PC-9 (cell line): ENCODE measurements at regions not wholly inside any gene's neighbourhood (a gene's known extent, or its start where the extent isn't known, plus 50 kb on each side); places are given as distances from the start of the nearest gene placed in this dataset.
"Not testable (repeated sequence)": the region's sequence is repeated elsewhere in the genome, so short reads cannot be mapped to it uniquely, and the experiment has no call there.

Source experiments
- BruUV-seq: library from RNA; stranded (reverse); fragments of 400-500 nt; replicated peaks from 2 replicates; lab custom pipeline; 2021; lab: Mats Ljungman, UMichigan
- CTCF ChIA-PET: fragments of 300-600 bp; sonication (Branson Sonifier 250); formaldehyde crosslinking; loops from one replicate; lab custom pipeline; 2022; ENCODE audit warnings: antibody characterized with exemption; lab: Charles Lee
- POLR2A ChIA-PET: fragments of 300-600 bp; sonication (Branson Sonifier 250); formaldehyde crosslinking; loops from one replicate; lab custom pipeline; 2022; ENCODE audit warnings: antibody characterized with exemption; ENCODE audit not compliant: unreplicated experiment; lab: Charles Lee
- DNase-seq, 2 experiments: peaks; one replicate each; pipeline versions ENCODE4 v3.0.0 to v3.0.0-alpha.2; 2015 to 2022; ENCODE audit warnings: mixed read lengths in 1 of 2
- H2AFZ ChIP-seq: fragments of 200-600 bp; sonication (generic); 2 replicates; pipeline ENCODE4 v1.8.1; 2017; ENCODE audit warnings: antibody characterized with exemption
- H3F3A ChIP-seq: fragments of 200-600 bp; sonication (generic); 2 replicates; pipeline ENCODE4 v1.8.1; 2017; ENCODE audit warnings: antibody characterized with exemption, mild to moderate bottlenecking, low read depth; ENCODE audit not compliant: insufficient read depth
- H3K27ac ChIP-seq: fragments of 200-600 bp; sonication (generic); 2 replicates; pipeline ENCODE4 v1.6.1; 2016; ENCODE audit warnings: mixed run types
- H3K27me3 ChIP-seq: fragments of 200-600 bp; sonication (generic); 2 replicates; pipeline ENCODE4 v1.6.1; 2016; ENCODE audit warnings: low read depth, mixed run types; ENCODE audit not compliant: insufficient read depth
- H3K36me3 ChIP-seq: fragments of 200-600 bp; sonication (generic); 2 replicates; pipeline ENCODE4 v1.6.1; 2016; ENCODE audit warnings: low read depth, mixed run types
- H3K4me1 ChIP-seq: fragments of 200-600 bp; sonication (generic); replicated peaks from 2 replicates; pipeline ENCODE4 v1.6.1; 2016; ENCODE audit warnings: mixed run types; ENCODE audit not compliant: insufficient read depth
- H3K4me2 ChIP-seq: fragments of 200-600 bp; sonication (generic); 2 replicates; pipeline ENCODE4 v1.6.1; 2017; ENCODE audit warnings: mixed run types
- H3K4me3 ChIP-seq: fragments of 200-600 bp; sonication (generic); 2 replicates; pipeline ENCODE4 v1.6.1; 2016; ENCODE audit warnings: mixed run types
- H3K79me2 ChIP-seq: fragments of 200-600 bp; sonication (generic); 2 replicates; pipeline ENCODE4 v1.6.1; 2017; ENCODE audit warnings: low read depth, mixed run types
- H3K9me2 ChIP-seq: fragments of 200-600 bp; sonication (generic); 2 replicates; pipeline ENCODE4 v1.8.1; 2017; ENCODE audit warnings: mild to moderate bottlenecking; ENCODE audit not compliant: insufficient read depth
- H3K9me3 ChIP-seq: fragments of 200-600 bp; sonication (generic); 2 replicates; pipeline ENCODE4 v1.8.1; 2016; ENCODE audit warnings: low read depth; ENCODE audit not compliant: insufficient read depth
- H4K20me1 ChIP-seq: fragments of 200-600 bp; sonication (generic); 2 replicates; pipeline ENCODE4 v1.8.1; 2017; ENCODE audit not compliant: insufficient read depth
- CTCF ChIP-seq: fragments of 200-600 bp; sonication (generic); conservative IDR thresholded peaks from 2 replicates; pipeline ENCODE4 v1.6.1; 2017; ENCODE audit warnings: mixed run types, antibody characterized with exemption, mild to moderate bottlenecking, moderate library complexity
- EZH2 ChIP-seq: fragments of 200-600 bp; sonication (generic); IDR thresholded peaks from 2 replicates; pipeline ENCODE4 v1.8.0; 2017; ENCODE audit warnings: antibody characterized with exemption, low read depth
- intact Hi-C: fragments of 100-400 bp; cut with micrococcal nuclease; formaldehyde crosslinking; loops from one replicate; pipeline ENCODE4 v1.10.0; 2022; ENCODE audit not compliant: unreplicated experiment

GRCh38 chr4:159706704-159707103 lies 603.8 kb downstream of the RAPGEF2 start:
- Histone ChIP-seq H4K20me1 (no peaks in the 10 kb centered on the region), H3K27me3 (no peaks in the 10 kb centered on the region), H3K9me2 (no peaks in the 10 kb centered on the region), H3K4me1 (no peaks in the 10 kb centered on the region), H3F3A (no peaks in the 10 kb centered on the region), H3K36me3 (no peaks in the 10 kb centered on the region), H3K27ac (no peak overlapping the region), H3K9me3 (no peaks in the 10 kb centered on the region), H2AFZ (no peak overlapping the region), H3K79me2 (no peaks in the 10 kb centered on the region), H3K4me2 (no peak overlapping the region), H3K4me3 (no peak overlapping the region)
- POLR2A ChIA-PET, result no interaction called here
- TF ChIP-seq CTCF (no peak), EZH2 (no peak)
- DNase-seq, result no peak
- intact Hi-C loops, result no loop called here
- no TSS peak for BruUV-seq
- CTCF ChIA-PET, result no interaction called here

- H3K36me3 ChIP-seq, CTCF ChIA-PET, H3K4me1 ChIP-seq, H4K20me1 ChIP-seq, H3K27ac ChIP-seq, H3K27me3 ChIP-seq, H3K9me3 ChIP-seq, intact Hi-C loops, H3K9me2 ChIP-seq, POLR2A ChIA-PET, H3F3A ChIP-seq, H3K79me2 ChIP-seq, BruUV-seq: not testable (repeated sequence)
- DNase-seq, result peak in 1 of 2 experiments; percentile 47
- peak overlapping the region; percentile 75; the same call in 1 of the 2 replicates for H2AFZ ChIP-seq
- H3K4me2 ChIP-seq, result peak overlapping the region; percentile 61
- H3K4me3 ChIP-seq, result peak overlapping the region; percentile 47; the same call in 1 of the 2 replicates
These were observed 612.3 kb downstream of the RAPGEF2 start for GRCh38 chr4:159715180-159715579.

GRCh38 chr4:159719531-159719930 lies 616.7 kb downstream of the RAPGEF2 start:
- POLR2A ChIA-PET, result no interaction called here
- Histone ChIP-seq H3K4me1 (peaks cover 11% of the 10 kb centered on the region), H3K27me3 (no peaks in the 10 kb centered on the region), H2AFZ (no peak overlapping the region), H3F3A (0 out of 2 replicates have a peak, but pooled peaks cover 3% of the 10 kb centered on the region), H3K27ac (no peak overlapping the region), H3K79me2 (no peaks in the 10 kb centered on the region), H3K9me3 (no peaks in the 10 kb centered on the region), H3K36me3 (no peaks in the 10 kb centered on the region), H3K9me2 (no peaks in the 10 kb centered on the region), H3K4me2 (no peak overlapping the region), H4K20me1 (no peaks in the 10 kb centered on the region), H3K4me3 (no peak overlapping the region)
- intact Hi-C loops, result no loop called here
- DNase-seq, result no peak
- no TSS peak for BruUV-seq
- CTCF ChIA-PET, result no interaction called here
- TF ChIP-seq EZH2 (no peak), CTCF (no peak)

GRCh38 chr4:159722052-159722451 lies 619.2 kb downstream of the RAPGEF2 start:
- intact Hi-C loops, result no loop called here
- H4K20me1 ChIP-seq, result no peaks in the 10 kb centered on the region
- DNase-seq, result no peak
- peaks cover 22% of the 10 kb centered on the region for H3K4me1 ChIP-seq
- no peak overlapping the region for H2AFZ ChIP-seq
- no peaks in the 10 kb centered on the region for H3K9me3 ChIP-seq
- BruUV-seq, result no TSS peak
- no peak overlapping the region for H3K4me2 ChIP-seq
- no peak for TF ChIP-seq EZH2
- no peak for TF ChIP-seq CTCF
- H3K4me3 ChIP-seq, result no peak overlapping the region
- ChIA-PET CTCF (no interaction called here), POLR2A (no interaction called here)
- H3K27me3 ChIP-seq, result no peaks in the 10 kb centered on the region
- no peak overlapping the region for H3K27ac ChIP-seq
- H3K9me2 ChIP-seq, result no peaks in the 10 kb centered on the region
- H3K79me2 ChIP-seq, result no peaks in the 10 kb centered on the region
- 0 out of 2 replicates have a peak, but pooled peaks cover 3% of the 10 kb centered on the region for H3F3A ChIP-seq
- H3K36me3 ChIP-seq, result no peaks in the 10 kb centered on the region
